NCI-H2107 treated with DMSO at 0.1 percent for 48 hours (cell line): ENCODE measurements at regions not wholly inside any gene's neighbourhood (a gene's known extent, or its start where the extent isn't known, plus 50 kb on each side); places are given as distances from the start of the nearest gene placed in this dataset.

Experiments
- DNase-seq: peaks from one replicate; lab custom pipeline; 2025; ENCODE audit not compliant: unreplicated experiment; lab: John Stamatoyannopoulos, UW

GRCh38 chr3:186487819-186488218 lies 56.4 kb downstream of the CRYGS start:
- peak; percentile 58 for DNase-seq

GRCh38 chr3:186487037-186487436 lies 57.1 kb downstream of the CRYGS start:
- DNase-seq = no peak

GRCh38 chr3:186483611-186484340 lies 60.4 kb downstream of the CRYGS start:
- DNase-seq = no peak

- DNase-seq = no peak
Observed at GRCh38 chr3:186481526-186481925, 62.7 kb downstream of the CRYGS start.

GRCh38 chr3:186477876-186478275 lies 66.3 kb downstream of the CRYGS start:
- no peak for DNase-seq

- no peak for DNase-seq
Observed at GRCh38 chr3:186477033-186477432, 67.1 kb downstream of the CRYGS start.

- DNase-seq = no peak
Observed at GRCh38 chr3:186476541-186476940, 67.6 kb downstream of the CRYGS start.

GRCh38 chr3:186476044-186476468 lies 68.1 kb downstream of the CRYGS start:
- DNase-seq = no peak

- no peak for DNase-seq
Observed at GRCh38 chr3:186473166-186473565, 71.0 kb downstream of the CRYGS start.

GRCh38 chr3:186472456-186473008 lies 71.6 kb downstream of the CRYGS start:
- DNase-seq = no peak

GRCh38 chr3:186471771-186472170 lies 72.4 kb downstream of the CRYGS start:
- no peak for DNase-seq

GRCh38 chr3:186469525-186469924 lies 74.7 kb downstream of the CRYGS start:
- no peak for DNase-seq

- no peak for DNase-seq
Observed at GRCh38 chr3:186467969-186468368, 76.2 kb downstream of the CRYGS start.

GRCh38 chr3:186466391-186466974 lies 77.7 kb downstream of the CRYGS start:
- no peak for DNase-seq

- DNase-seq = no peak
Observed at GRCh38 chr3:186465508-186465907, 78.7 kb downstream of the CRYGS start.

GRCh38 chr3:186464424-186465093 lies 79.6 kb downstream of the CRYGS start:
- no peak for DNase-seq

GRCh38 chr3:186461141-186461540 lies 83.0 kb downstream of the CRYGS start:
- DNase-seq = no peak

- DNase-seq = no peak
Observed at GRCh38 chr3:186459108-186459467, 85.1 kb downstream of the CRYGS start.

- no peak for DNase-seq
Observed at GRCh38 chr3:186458306-186459107, 85.7 kb downstream of the CRYGS start.

- DNase-seq = no peak
Observed at GRCh38 chr3:186457236-186457635, 86.9 kb downstream of the CRYGS start.

- DNase-seq = no peak
Observed at GRCh38 chr3:186456731-186457191, 87.4 kb downstream of the CRYGS start.
